ENCODE measurements at regions not wholly inside any gene's neighbourhood (a gene's known extent, or its start where the extent isn't known, plus 50 kb on each side); places are given as distances from the start of the nearest gene placed in this dataset.
"Not testable (repeated sequence)": the region's sequence is repeated elsewhere in the genome, so short reads cannot be mapped to it uniquely, and the experiment has no call there.

DNA sequence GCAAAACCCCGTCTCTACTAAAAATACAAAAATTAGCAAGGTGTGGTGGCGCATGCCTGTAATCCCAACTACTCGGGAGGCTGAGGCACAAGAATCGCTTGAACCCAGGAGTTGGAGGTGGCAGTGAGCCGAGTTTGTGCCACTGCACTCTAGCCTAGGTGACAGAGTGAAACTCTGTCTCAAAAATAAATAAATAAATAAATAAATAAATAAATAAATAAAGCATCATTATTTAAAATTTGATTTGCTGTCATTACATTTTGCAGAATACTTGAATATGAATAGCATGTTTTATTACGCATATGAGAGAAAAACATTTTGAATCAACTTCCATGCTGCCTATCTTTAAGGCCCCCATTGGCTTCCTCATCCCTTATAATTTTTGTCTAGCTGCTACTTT, 53.4 kb upstream of the MED14 start:
- intact Hi-C loops (cut with DNase I) = loop anchor here in 1 of 10 donors (10.0 kb wide), 1 partner anchor 54 kb away; the partner anchor contains the start of gene MED14
- H3K4me3 ChIP-seq, H3K9me3 ChIP-seq, H3K4me1 ChIP-seq, ATAC-seq, H3K36me3 ChIP-seq, H3K27ac ChIP-seq, DNase-seq: not testable (repeated sequence)
- peaks cover 0 to 77% (median 0%) of the 10 kb centered on the region in 7 donors for H3K27me3 ChIP-seq
- 96 to 100% methylated on average over 6 of the region's 6 CpGs for WGBS, 2 donors

GRCh38 chrX:40792433-40792832, 57.1 kb upstream of the MED14 start:
- 56 to 59% methylated on average over 1 of the region's 1 CpG for WGBS, 2 donors
- H3K27ac ChIP-seq = no peak overlapping the region
- no peak for TF ChIP-seq CTCF (IDR thresholded peaks at IDR 0.05)
- H3K4me3 ChIP-seq = no peak overlapping the region
- intact Hi-C loops (cut with DNase I) = loop anchor here in 8 of 10 donors (5.0 to 10.0 kb wide), 7 partner anchors 108 to 322 kb away; no protein-coding TSS in a partner anchor
- DNase-seq (no peak), ATAC-seq (no peak)
- H3K9me3 ChIP-seq = peaks cover 0 to 7% (median 0%) of the 10 kb centered on the region in 11 donors
- H3K27me3 ChIP-seq = peaks cover 0 to 73% (median 0%) of the 10 kb centered on the region in 7 donors
- H3K36me3 ChIP-seq = no peaks in the 10 kb centered on the region
- peaks cover 0 to 13% (median 0%) of the 10 kb centered on the region in 9 donors for H3K4me1 ChIP-seq

DNA sequence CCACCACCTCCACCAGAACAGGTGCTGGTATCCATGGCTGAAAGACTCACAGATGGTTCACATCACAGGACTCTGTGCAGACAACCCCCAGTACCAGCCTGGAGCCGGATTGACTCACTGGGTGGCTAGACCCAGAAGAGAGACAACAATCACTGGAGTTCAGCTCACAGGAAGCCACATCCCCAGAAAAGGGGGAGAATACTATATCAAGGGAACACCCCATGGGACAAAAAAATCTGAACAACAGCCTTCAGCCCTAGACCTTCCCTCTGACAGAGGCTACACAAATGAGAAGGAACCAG, 59.4 kb upstream of the MED14 start:
- not testable (repeated sequence) for DNase-seq, H3K36me3 ChIP-seq, H3K4me3 ChIP-seq, H3K9me3 ChIP-seq, ATAC-seq
- Histone ChIP-seq H3K27me3 (peaks cover 0 to 78% (median 0%) of the 10 kb centered on the region in 7 donors), H3K4me1 (peaks cover 0 to 13% (median 0%) of the 10 kb centered on the region in 9 donors), H3K27ac (peak overlapping the region in 1 of 10 donors; percentile 14)
- WGBS, 2 donors = 74 to 77% methylated on average over 1 of the region's 1 CpG
- intact Hi-C loops (cut with DNase I) = loop anchor here in 9 of 10 donors (2.0 to 10.0 kb wide), 8 partner anchors 110 to 320 kb away; no protein-coding TSS in a partner anchor

DNA sequence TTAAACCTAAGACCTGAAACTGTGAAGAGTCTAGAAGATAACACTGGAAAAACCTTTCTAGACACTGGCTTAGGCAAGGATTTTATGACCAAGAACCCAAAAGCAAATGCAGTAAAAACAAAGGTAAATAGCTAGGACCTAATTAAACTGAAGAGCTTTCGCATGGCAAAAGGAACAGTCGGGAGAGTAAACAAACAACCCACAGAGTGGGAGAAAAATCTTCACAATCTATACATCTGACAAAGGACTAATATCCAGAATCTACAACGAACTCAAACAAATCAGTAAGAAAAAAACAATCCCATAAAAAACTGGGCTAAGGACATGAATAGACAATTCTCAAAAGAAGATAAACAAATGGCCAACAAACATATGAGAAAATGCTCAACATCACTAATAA, 64.4 kb upstream of the MED14 start:
- not testable (repeated sequence) for ATAC-seq, DNase-seq, H3K9me3 ChIP-seq, H3K4me3 ChIP-seq, H3K36me3 ChIP-seq, H3K4me1 ChIP-seq, H3K27ac ChIP-seq
- intact Hi-C loops (cut with DNase I) = loop anchor here in 6 of 10 donors (10.0 kb wide), 5 partner anchors 115 to 315 kb away; no protein-coding TSS in a partner anchor
- H3K27me3 ChIP-seq = peaks cover 0 to 67% (median 0%) of the 10 kb centered on the region in 7 donors
- 84 to 92% methylated on average over 3 of the region's 3 CpGs for WGBS, 2 donors

- H3K4me3 ChIP-seq = no peak overlapping the region
- no peak for TF ChIP-seq CTCF (IDR thresholded peaks at IDR 0.05)
- DNase-seq = no peak
- no peaks in the 10 kb centered on the region for H3K36me3 ChIP-seq
- peaks cover 0 to 11% (median 0%) of the 10 kb centered on the region in 9 donors for H3K4me1 ChIP-seq
- peaks cover 0 to 41% (median 0%) of the 10 kb centered on the region in 7 donors for H3K27me3 ChIP-seq
- H3K9me3 ChIP-seq = no peaks in the 10 kb centered on the region
- 88 to 92% methylated on average over 13 of the region's 13 CpGs for WGBS, 2 donors
- ATAC-seq = no peak
- intact Hi-C loops (cut with DNase I) = loop anchor here in 2 of 10 donors (10.0 kb wide), 2 partner anchors 131 to 141 kb away; no protein-coding TSS in a partner anchor
- H3K27ac ChIP-seq = no peak overlapping the region
These were observed 70.1 kb upstream of the MED14 start for GRCh38 chrX:40805404-40805803.

DNA sequence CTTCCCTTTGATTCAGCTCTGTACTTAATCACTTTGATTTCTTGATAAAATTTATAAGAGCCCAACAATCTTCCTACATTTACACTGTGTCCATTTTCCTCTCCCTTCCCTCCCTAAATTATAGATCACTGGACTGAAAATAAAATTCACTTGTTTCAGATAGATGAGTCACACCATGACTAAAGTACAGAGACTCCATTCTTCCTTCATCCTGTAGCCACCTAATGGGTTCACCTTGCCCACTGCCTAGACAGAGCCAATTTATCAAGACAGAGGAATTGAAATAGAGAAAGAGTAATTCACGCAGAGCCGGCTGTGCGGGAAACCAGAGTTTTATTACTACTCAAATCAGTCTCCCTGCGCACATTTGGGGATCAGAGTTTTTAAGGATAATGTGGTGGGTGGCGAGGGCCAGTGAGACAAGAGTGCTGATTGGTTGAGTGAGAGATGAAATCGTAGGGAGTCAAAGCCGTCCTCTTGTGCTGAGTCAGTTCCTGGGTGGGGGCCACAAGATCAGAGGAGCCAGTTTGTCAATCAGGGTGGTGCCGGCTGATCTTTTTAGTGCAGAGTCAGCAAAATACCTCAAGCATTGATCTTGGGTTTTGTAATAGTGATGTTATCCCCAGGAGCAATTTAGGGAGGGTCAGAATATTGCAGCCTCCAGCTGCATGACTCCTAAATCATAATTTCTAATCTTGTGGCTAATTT, 71.3 kb upstream of the MED14 start:
- intact Hi-C loops (cut with DNase I) = loop anchor here in 2 of 10 donors (10.0 kb wide), 2 partner anchors 132 to 142 kb away; no protein-coding TSS in a partner anchor
- Histone ChIP-seq H3K27me3 (peaks cover 0 to 36% (median 0%) of the 10 kb centered on the region in 7 donors), H3K4me1 (peaks cover 0 to 11% (median 0%) of the 10 kb centered on the region in 9 donors), H3K9me3 (no peaks in the 10 kb centered on the region), H3K27ac (peak overlapping the region in 4 of 10 donors; percentile 3 to 53 (median 38)), H3K4me3 (no peak overlapping the region), H3K36me3 (no peaks in the 10 kb centered on the region)
- 81 to 84% methylated on average over 8 of the region's 8 CpGs for WGBS, 2 donors
- TF ChIP-seq CTCF (IDR thresholded peaks at IDR 0.05) = no peak
- ATAC-seq (no peak), DNase-seq (no peak)

Measured in heart right ventricle (tissue), 16 donors.